ENCODE measurements at regions not wholly inside any gene's neighbourhood (a gene's known extent, or its start where the extent isn't known, plus 50 kb on each side); places are given as distances from the start of the nearest gene placed in this dataset.
"Not testable (repeated sequence)": the region's sequence is repeated elsewhere in the genome, so short reads cannot be mapped to it uniquely, and the experiment has no call there.

DNA sequence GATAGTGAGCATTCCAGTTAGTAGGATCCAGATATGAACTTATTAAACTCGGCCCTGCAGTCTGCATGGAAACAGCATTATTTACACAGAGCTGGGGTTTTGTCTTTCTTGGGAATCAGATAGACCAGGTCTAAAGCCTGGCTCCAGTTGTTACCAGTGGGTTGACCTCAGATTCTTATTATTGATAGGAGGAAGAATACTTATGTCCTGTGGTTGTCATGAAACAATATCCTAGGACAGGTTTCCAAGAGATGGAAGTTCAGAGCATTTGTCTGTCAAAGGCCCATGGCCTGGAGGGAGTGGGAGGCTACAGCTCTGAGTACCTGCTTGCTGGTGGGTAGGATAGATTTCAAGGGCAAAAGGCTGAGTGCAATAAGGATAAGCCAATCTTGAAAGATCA is 129.2 kb downstream of the BOD1 start:
- ChIA-PET CTCF (no interaction called here), POLR2A (ENCODE audit: low non-redundant PET) (no interaction called here)
- BruUV-seq (replicated peaks), result no TSS peak
- DNase-seq (ENCODE audit: low spot score), result no peak
- Histone ChIP-seq H3K4me3 (ENCODE audit: low read depth, low read length, poor library complexity, severe bottlenecking) (no peak overlapping the region), H3K9me3 (ENCODE audit: low read depth, low read length, poor library complexity, severe bottlenecking) (no peaks in the 10 kb centered on the region), H3K4me1 (ENCODE audit: insufficient read depth, low read length, poor library complexity, severe bottlenecking) (no peaks in the 10 kb centered on the region), H3K27me3 (replicated peaks; ENCODE audit: insufficient read depth, low read depth, low read length, poor library complexity) (peaks cover 16% of the 10 kb centered on the region), H3K36me3 (ENCODE audit: insufficient read depth, low read length, poor library complexity, severe bottlenecking) (no peaks in the 10 kb centered on the region), H3K27ac (ENCODE audit: low read depth, low read length, poor library complexity, severe bottlenecking) (no peak overlapping the region)
- intact Hi-C loops (cut with micrococcal nuclease; ENCODE audit: unreplicated experiment), result no loop called here
- no peak for TF ChIP-seq EZH2 (IDR thresholded peaks at IDR 0.05; ENCODE audit: borderline replicate concordance, low read depth, low read length, poor library complexity, severe bottlenecking)
- TF ChIP-seq, protein P1, sequence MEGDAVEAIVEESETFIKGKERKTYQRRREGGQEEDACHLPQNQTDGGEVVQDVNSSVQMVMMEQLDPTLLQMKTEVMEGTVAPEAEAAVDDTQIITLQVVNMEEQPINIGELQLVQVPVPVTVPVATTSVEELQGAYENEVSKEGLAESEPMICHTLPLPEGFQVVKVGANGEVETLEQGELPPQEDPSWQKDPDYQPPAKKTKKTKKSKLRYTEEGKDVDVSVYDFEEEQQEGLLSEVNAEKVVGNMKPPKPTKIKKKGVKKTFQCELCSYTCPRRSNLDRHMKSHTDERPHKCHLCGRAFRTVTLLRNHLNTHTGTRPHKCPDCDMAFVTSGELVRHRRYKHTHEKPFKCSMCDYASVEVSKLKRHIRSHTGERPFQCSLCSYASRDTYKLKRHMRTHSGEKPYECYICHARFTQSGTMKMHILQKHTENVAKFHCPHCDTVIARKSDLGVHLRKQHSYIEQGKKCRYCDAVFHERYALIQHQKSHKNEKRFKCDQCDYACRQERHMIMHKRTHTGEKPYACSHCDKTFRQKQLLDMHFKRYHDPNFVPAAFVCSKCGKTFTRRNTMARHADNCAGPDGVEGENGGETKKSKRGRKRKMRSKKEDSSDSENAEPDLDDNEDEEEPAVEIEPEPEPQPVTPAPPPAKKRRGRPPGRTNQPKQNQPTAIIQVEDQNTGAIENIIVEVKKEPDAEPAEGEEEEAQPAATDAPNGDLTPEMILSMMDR (conservative IDR thresholded peaks at IDR 0.05; ENCODE audit: low read depth, low read length), result no peak

DNA sequence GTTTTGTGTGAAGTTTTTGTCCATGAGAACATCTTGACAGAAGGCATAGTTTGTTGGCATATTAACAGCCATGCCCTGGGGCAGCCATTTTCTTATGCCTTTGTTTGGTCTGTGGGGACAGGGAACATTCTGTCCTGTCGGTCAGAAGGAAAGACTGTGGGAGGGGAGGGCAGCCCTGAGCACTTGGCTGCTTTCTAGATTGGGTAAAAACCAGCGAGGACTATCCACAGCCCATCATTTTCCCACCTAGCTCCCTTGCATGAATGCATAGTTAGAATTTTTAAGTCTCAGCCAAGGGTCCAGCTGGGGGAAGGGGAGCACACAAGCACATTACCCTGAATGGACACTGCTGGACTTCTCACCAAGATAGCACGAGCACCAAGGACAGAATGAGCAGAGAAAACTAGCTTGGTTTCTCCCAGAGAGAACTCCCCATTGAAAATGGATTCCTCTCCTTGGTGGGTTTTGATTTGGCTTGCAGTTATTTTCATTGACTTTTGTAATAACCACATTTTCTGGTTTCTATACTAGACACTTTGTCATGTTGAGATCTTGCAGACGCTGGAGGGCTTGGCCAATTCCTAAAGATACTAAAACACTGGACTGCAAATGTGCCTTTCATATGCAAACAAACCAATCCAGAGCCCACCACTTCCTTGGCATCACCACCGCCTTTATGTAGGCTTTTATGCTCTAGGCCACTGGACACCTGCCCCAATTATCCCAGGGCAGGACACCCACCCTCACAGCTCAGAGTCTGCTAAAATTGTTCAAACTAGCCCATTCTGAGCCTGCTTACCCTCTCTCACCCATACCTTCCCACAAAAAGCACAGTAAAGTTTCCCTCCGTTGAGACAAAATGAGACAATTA is 129.9 kb downstream of the BOD1 start:
- Histone ChIP-seq H3K9me3 (ENCODE audit: low read depth, low read length, poor library complexity, severe bottlenecking) (no peaks in the 10 kb centered on the region), H3K27me3 (replicated peaks; ENCODE audit: insufficient read depth, low read depth, low read length, poor library complexity) (peaks cover 14% of the 10 kb centered on the region), H3K36me3 (ENCODE audit: insufficient read depth, low read length, poor library complexity, severe bottlenecking) (no peaks in the 10 kb centered on the region), H3K4me3 (ENCODE audit: low read depth, low read length, poor library complexity, severe bottlenecking) (no peak overlapping the region), H3K4me1 (ENCODE audit: insufficient read depth, low read length, poor library complexity, severe bottlenecking) (no peaks in the 10 kb centered on the region), H3K27ac (ENCODE audit: low read depth, low read length, poor library complexity, severe bottlenecking) (no peak overlapping the region)
- no peak for DNase-seq (ENCODE audit: low spot score)
- TF ChIP-seq, protein P1 (conservative IDR thresholded peaks at IDR 0.05; ENCODE audit: low read depth, low read length), result no peak
- TF ChIP-seq EZH2 (IDR thresholded peaks at IDR 0.05; ENCODE audit: borderline replicate concordance, low read depth, low read length, poor library complexity, severe bottlenecking), result no peak
- ChIA-PET POLR2A (ENCODE audit: low non-redundant PET) (no interaction called here), CTCF (no interaction called here)
- intact Hi-C loops (cut with micrococcal nuclease; ENCODE audit: unreplicated experiment), result no loop called here
- BruUV-seq (replicated peaks), result no TSS peak

GRCh38 chr5:173484569-173484968 is 131.9 kb downstream of the BOD1 start:
- no peaks in the 10 kb centered on the region for H3K36me3 ChIP-seq (ENCODE audit: insufficient read depth, low read length, poor library complexity, severe bottlenecking)
- no peak overlapping the region for H3K27ac ChIP-seq (ENCODE audit: low read depth, low read length, poor library complexity, severe bottlenecking)
- POLR2A ChIA-PET (ENCODE audit: low non-redundant PET), result no interaction called here
- CTCF ChIA-PET, result no interaction called here
- no peaks in the 10 kb centered on the region for H3K9me3 ChIP-seq (ENCODE audit: low read depth, low read length, poor library complexity, severe bottlenecking)
- no peaks in the 10 kb centered on the region for H3K4me1 ChIP-seq (ENCODE audit: insufficient read depth, low read length, poor library complexity, severe bottlenecking)
- H3K4me3 ChIP-seq (ENCODE audit: low read depth, low read length, poor library complexity, severe bottlenecking), result no peak overlapping the region
- intact Hi-C loops (cut with micrococcal nuclease; ENCODE audit: unreplicated experiment), result no loop called here
- H3K27me3 ChIP-seq (replicated peaks; ENCODE audit: insufficient read depth, low read depth, low read length, poor library complexity), result peaks cover 23% of the 10 kb centered on the region
- DNase-seq (ENCODE audit: low spot score), result no peak
- TF ChIP-seq, protein P1 (conservative IDR thresholded peaks at IDR 0.05; ENCODE audit: low read depth, low read length), result no peak
- no peak for TF ChIP-seq EZH2 (IDR thresholded peaks at IDR 0.05; ENCODE audit: borderline replicate concordance, low read depth, low read length, poor library complexity, severe bottlenecking)
- BruUV-seq (replicated peaks), result no TSS peak

GRCh38 chr5:173483599-173483998 is 132.9 kb downstream of the BOD1 start:
- H3K4me3 ChIP-seq (ENCODE audit: low read depth, low read length, poor library complexity, severe bottlenecking); BruUV-seq (replicated peaks); DNase-seq (ENCODE audit: low spot score); H3K27ac ChIP-seq (ENCODE audit: low read depth, low read length, poor library complexity, severe bottlenecking); H3K9me3 ChIP-seq (ENCODE audit: low read depth, low read length, poor library complexity, severe bottlenecking); intact Hi-C loops (cut with micrococcal nuclease; ENCODE audit: unreplicated experiment); H3K36me3 ChIP-seq (ENCODE audit: insufficient read depth, low read length, poor library complexity, severe bottlenecking); POLR2A ChIA-PET (ENCODE audit: low non-redundant PET); H3K4me1 ChIP-seq (ENCODE audit: insufficient read depth, low read length, poor library complexity, severe bottlenecking); CTCF ChIA-PET: not testable (repeated sequence)
- H3K27me3 ChIP-seq (replicated peaks; ENCODE audit: insufficient read depth, low read depth, low read length, poor library complexity), result peaks cover 18% of the 10 kb centered on the region
